Endothelial cell of umbilical vein (primary cell): ENCODE measurements at regions not wholly inside any gene's neighbourhood (a gene's known extent, or its start where the extent isn't known, plus 50 kb on each side); places are given as distances from the start of the nearest gene placed in this dataset.

Source experiments
- BruUV-seq: library from RNA; stranded (reverse); fragments of 400-500 nt; replicated peaks from 2 replicates; lab custom pipeline; 2021; lab: Mats Ljungman, UMichigan
- CTCF ChIA-PET: fragments of 300-600, 350-600 bp; sonication (Branson Sonifier 250); formaldehyde crosslinking; loops from one replicate; lab custom pipeline; 2021; ENCODE audit warnings: antibody characterized with exemption, inconsistent platforms; lab: Charles Lee
- POLR2A ChIA-PET: fragments of 300-600, 350-600 bp; sonication (Branson Sonifier 250); formaldehyde crosslinking; loops from one replicate; lab custom pipeline; 2021; ENCODE audit warnings: antibody characterized with exemption, inconsistent platforms; lab: Charles Lee
- DNase-seq: peaks from one replicate; pipeline ENCODE4 v3.0.0-alpha.2; 2011; ENCODE audit warnings: low read depth, low spot score
- FAIRE-seq: peaks from 2 replicates; lab custom pipeline; 2011; peaks lifted over from hg19 to GRCh38; lab: Jason Lieb, UNC
- H2AFZ ChIP-seq: 2 replicates; pipeline ENCODE4 v1.6.0; 2012; ENCODE audit warnings: low read depth, low read length, control low read depth, inconsistent platforms
- H3K27ac ChIP-seq: 2 replicates; pipeline ENCODE4 v1.5.1; 2011; ENCODE audit warnings: low read depth, mild to moderate bottlenecking, control low read depth, low read length, moderate library complexity; ENCODE audit not compliant: insufficient read depth
- H3K27me3 ChIP-seq, 2 experiments: 2 replicates each; pipeline versions ENCODE4 v1.6.0 to v1.6.1; 2011; ENCODE audit warnings: low read length in 2 of 2, mixed read lengths in 1 of 2; ENCODE audit not compliant: control insufficient read depth in 2 of 2, insufficient read depth in 2 of 2
- H3K36me3 ChIP-seq, 2 experiments: 2 replicates in 1 of 2; 3 replicates in 1 of 2; pipeline ENCODE4 v1.5.1; 2011; ENCODE audit warnings: low read length in 2 of 2, mild to moderate bottlenecking in 1 of 2, moderate library complexity in 1 of 2; ENCODE audit not compliant: control insufficient read depth in 2 of 2, insufficient read depth in 2 of 2; ENCODE audit errors: extremely low read depth in 1 of 2
- H3K4me1 ChIP-seq: 3 replicates; pipeline ENCODE4 v1.5.1; 2011; ENCODE audit warnings: mild to moderate bottlenecking, low read length; ENCODE audit not compliant: control insufficient read depth, insufficient read depth; ENCODE audit errors: extremely low read depth
- H3K4me2 ChIP-seq: 2 replicates; pipeline ENCODE4 v1.6.1; 2011; ENCODE audit warnings: low read length, control low read depth, mixed read lengths; ENCODE audit not compliant: insufficient read depth
- H3K4me3 ChIP-seq, 3 experiments: fragments of 200-600 bp in 1 of 3; sonication (generic), shearing (Covaris generic) in 1 of 3; replicated peaks in 1 of 3; 2 replicates each; pipeline ENCODE4 v1.5.1; 2011 to 2016; ENCODE audit warnings: control low read depth in 3 of 3, low read length in 3 of 3, mild to moderate bottlenecking in 2 of 3, inconsistent platforms in 1 of 3, low read depth in 1 of 3, moderate library complexity in 1 of 3; ENCODE audit not compliant: insufficient read depth in 1 of 3
- H3K79me2 ChIP-seq: 2 replicates; pipeline ENCODE4 v1.6.0; 2012; ENCODE audit warnings: low read length, inconsistent platforms; ENCODE audit not compliant: control insufficient read depth, insufficient read depth
- H3K9ac ChIP-seq: replicated peaks from 2 replicates; pipeline ENCODE3; 2011; ENCODE audit warnings: low read length, control low read depth; ENCODE audit not compliant: insufficient read depth; ENCODE audit errors: extremely low read depth
- H3K9me1 ChIP-seq: replicated peaks from 3 replicates; pipeline ENCODE4 v1.6.0; 2011; ENCODE audit warnings: mild to moderate bottlenecking, low read length; ENCODE audit not compliant: control insufficient read depth, insufficient read depth; ENCODE audit errors: extremely low read depth
- H3K9me3 ChIP-seq: replicated peaks from 2 replicates; pipeline ENCODE4 v1.5.1; 2012; ENCODE audit warnings: low read length, inconsistent platforms; ENCODE audit not compliant: control insufficient read depth, insufficient read depth
- H4K20me1 ChIP-seq: replicated peaks from 2 replicates; pipeline ENCODE3; 2011; ENCODE audit warnings: mild to moderate bottlenecking, low read length; ENCODE audit not compliant: control insufficient read depth, insufficient read depth; ENCODE audit errors: extremely low read depth
- CTCF ChIP-seq, 2 donors: IDR thresholded peaks; 1 replicate in 1 of 2; 2 replicates in 1 of 2; pipeline ENCODE4 v1.5.1; 2011; ENCODE audit warnings: low read length in 2 of 2, mild to moderate bottlenecking in 2 of 2, moderate library complexity in 2 of 2, control low read depth in 1 of 2, inconsistent platforms in 1 of 2, low read depth in 1 of 2; ENCODE audit not compliant: insufficient read depth in 1 of 2; ENCODE audit errors: extremely low read depth in 1 of 2
- EZH2 ChIP-seq: IDR thresholded peaks from 2 replicates; pipeline ENCODE4 v1.6.1; 2012; ENCODE audit warnings: borderline replicate concordance, low read depth, mild to moderate bottlenecking, moderate library complexity, low read length, inconsistent platforms; ENCODE audit not compliant: severe bottlenecking
- FOS ChIP-seq: IDR thresholded peaks from 2 replicates; pipeline ENCODE4 v1.6.1; 2011; ENCODE audit warnings: mild to moderate bottlenecking, low read length, moderate library complexity, borderline replicate concordance; ENCODE audit not compliant: insufficient read depth
- GATA2 ChIP-seq: IDR thresholded peaks from 2 replicates; pipeline ENCODE4 v1.7.0; 2011; ENCODE audit warnings: low read depth, mild to moderate bottlenecking, moderate library complexity, mixed read lengths, low read length; ENCODE audit not compliant: insufficient read length, insufficient read depth
- JUN ChIP-seq: IDR thresholded peaks from 2 replicates; pipeline ENCODE4 v1.6.1; 2011; ENCODE audit warnings: borderline replicate concordance, low read depth; ENCODE audit not compliant: insufficient read length, insufficient read depth
- MAX ChIP-seq: IDR thresholded peaks from 2 replicates; pipeline ENCODE4 v1.6.1; 2011; ENCODE audit not compliant: insufficient read depth, insufficient read length
- MYC ChIP-seq: IDR thresholded peaks from one replicate; pipeline ENCODE4 v1.6.1; 2011; ENCODE audit warnings: mild to moderate bottlenecking, low read depth, low read length
- POLR2A ChIP-seq: IDR thresholded peaks from 2 replicates; pipeline ENCODE4 v1.6.1; 2012; ENCODE audit warnings: low read depth, mild to moderate bottlenecking, control low read depth, low read length
- POLR2AphosphoS5 ChIP-seq: IDR thresholded peaks from 2 replicates; pipeline ENCODE4 v1.6.1; 2012; ENCODE audit warnings: low read depth, mild to moderate bottlenecking, control low read depth, low read length, moderate library complexity; ENCODE audit not compliant: insufficient read depth
- dilution Hi-C: fragments of 300-500 bp; cut with MboI; formaldehyde crosslinking; loops from one replicate; pipeline ENCODE4 v1.15.0; 2019; ENCODE audit warnings: low sequenced_read_pairs; ENCODE audit not compliant: extremely low pct_ligation_motif_present
- intact Hi-C: fragments of 100-400 bp; cut with micrococcal nuclease; formaldehyde crosslinking; loops from one replicate; pipeline ENCODE4 v1.10.0; 2022

- DNase-seq = no peak
- dilution Hi-C loops = no loop called here
- POLR2A ChIA-PET = no interaction called here
Observed at GRCh38 chr13:32940601-32941000, 75.6 kb upstream of the KL start.

More at GRCh38 chr13:32940601-32941000, 75.6 kb upstream of the KL start:
- no peak for FAIRE-seq
- Histone ChIP-seq H3K27me3 (peaks cover 3 to 18% of the 10 kb centered on the region in 2 experiments), H2AFZ (no peak overlapping the region), H3K9me3 (no peaks in the 10 kb centered on the region), H3K4me1 (no peaks in the 10 kb centered on the region), H3K27ac (no peak overlapping the region), H3K4me3 (no peak overlapping the region), H3K4me2 (no peak overlapping the region), H3K36me3 (no peaks in the 10 kb centered on the region), H3K9me1 (no peaks in the 10 kb centered on the region), H4K20me1 (no peaks in the 10 kb centered on the region), H3K79me2 (no peaks in the 10 kb centered on the region), H3K9ac (no peak overlapping the region)
- intact Hi-C loops = no loop called here
- TF ChIP-seq JUN = no peak
- no peak for TF ChIP-seq POLR2AphosphoS5
- no peak for TF ChIP-seq GATA2
- no peak for TF ChIP-seq EZH2
- no peak for TF ChIP-seq POLR2A
- TF ChIP-seq CTCF (IDR thresholded peaks at IDR 0.05; ENCODE audit: extremely low read depth in 1 of 2, insufficient read depth in 1 of 2, low read depth in 1 of 2, low read length in 2 of 2) = no peak
- TF ChIP-seq FOS = no peak
- no peak for TF ChIP-seq MAX
- TF ChIP-seq MYC = no peak
- CTCF ChIA-PET = no interaction called here
- BruUV-seq = no TSS peak
